HUES48 (cell line): ENCODE measurements at regions not wholly inside any gene's neighbourhood (a gene's known extent, or its start where the extent isn't known, plus 50 kb on each side); places are given as distances from the start of the nearest gene placed in this dataset.
"Not testable (repeated sequence)": the region's sequence is repeated elsewhere in the genome, so short reads cannot be mapped to it uniquely, and the experiment has no call there.

Experiments
- H3K27ac ChIP-seq: one replicate; pipeline ENCODE4 v1.7.0; 2013; ENCODE audit warnings: low read depth, low read length, inconsistent platforms
- H3K27me3 ChIP-seq: 2 replicates; pipeline ENCODE4 v1.6.1; 2013; ENCODE audit warnings: mild to moderate bottlenecking, low read length; ENCODE audit not compliant: control insufficient read depth, insufficient read depth
- H3K36me3 ChIP-seq: 2 replicates; pipeline ENCODE4 v1.6.1; 2013; ENCODE audit warnings: low read length; ENCODE audit not compliant: control insufficient read depth, insufficient read depth
- H3K4me1 ChIP-seq: 2 replicates; pipeline ENCODE4 v1.6.1; 2013; ENCODE audit warnings: mild to moderate bottlenecking, low read length; ENCODE audit not compliant: control insufficient read depth, insufficient read depth
- H3K4me3 ChIP-seq: 2 replicates; pipeline ENCODE4 v1.5.1; 2013; ENCODE audit warnings: mild to moderate bottlenecking, low read depth, low read length
- H3K9ac ChIP-seq: 2 replicates; pipeline ENCODE4 v1.6.1; 2013; ENCODE audit warnings: mild to moderate bottlenecking, low read depth, low read length, moderate library complexity
- H3K9me3 ChIP-seq: 2 replicates; pipeline ENCODE4 v1.6.1; 2013; ENCODE audit warnings: low read length; ENCODE audit not compliant: control insufficient read depth, insufficient read depth

DNA sequence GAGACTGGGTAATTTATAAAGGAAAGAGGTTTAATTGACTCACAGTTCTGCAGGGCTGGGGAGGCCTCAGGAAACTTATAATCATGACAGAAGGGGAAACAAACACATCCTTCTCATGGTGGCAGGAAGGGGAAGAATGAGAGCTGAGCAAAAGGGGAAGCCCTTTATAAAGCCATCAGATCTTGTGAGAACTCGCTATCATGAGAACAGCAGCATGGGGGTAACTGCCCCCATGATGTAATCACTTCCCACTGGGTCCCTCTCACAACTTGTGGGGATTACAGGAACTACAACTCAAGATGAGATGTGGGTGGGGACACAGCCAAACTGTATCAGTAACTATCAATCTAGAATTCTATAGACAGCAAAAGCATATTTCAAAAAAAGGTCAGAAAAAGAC, 64.7 kb upstream of the ACTRT2 start:
- Histone ChIP-seq H3K4me1 (no peaks in the 10 kb centered on the region), H3K27ac (no peak overlapping the region), H3K27me3 (no peaks in the 10 kb centered on the region), H3K4me3 (no peak overlapping the region), H3K9ac (no peak overlapping the region), H3K9me3 (peaks cover 77% of the 10 kb centered on the region), H3K36me3 (no peaks in the 10 kb centered on the region)

GRCh38 chr1:2957329-2957728, 63.9 kb upstream of the ACTRT2 start:
- H3K27ac ChIP-seq = no peak overlapping the region
- no peak overlapping the region for H3K4me3 ChIP-seq
- H3K4me1 ChIP-seq = no peaks in the 10 kb centered on the region
- H3K27me3 ChIP-seq = no peaks in the 10 kb centered on the region
- H3K9ac ChIP-seq = no peak overlapping the region
- no peaks in the 10 kb centered on the region for H3K36me3 ChIP-seq
- peaks cover 78% of the 10 kb centered on the region for H3K9me3 ChIP-seq

GRCh38 chr1:2959881-2960280, 61.4 kb upstream of the ACTRT2 start:
- not testable (repeated sequence) for H3K27me3 ChIP-seq, H3K4me1 ChIP-seq, H3K9ac ChIP-seq, H3K4me3 ChIP-seq, H3K36me3 ChIP-seq, H3K27ac ChIP-seq
- H3K9me3 ChIP-seq = peaks cover 73% of the 10 kb centered on the region

DNA sequence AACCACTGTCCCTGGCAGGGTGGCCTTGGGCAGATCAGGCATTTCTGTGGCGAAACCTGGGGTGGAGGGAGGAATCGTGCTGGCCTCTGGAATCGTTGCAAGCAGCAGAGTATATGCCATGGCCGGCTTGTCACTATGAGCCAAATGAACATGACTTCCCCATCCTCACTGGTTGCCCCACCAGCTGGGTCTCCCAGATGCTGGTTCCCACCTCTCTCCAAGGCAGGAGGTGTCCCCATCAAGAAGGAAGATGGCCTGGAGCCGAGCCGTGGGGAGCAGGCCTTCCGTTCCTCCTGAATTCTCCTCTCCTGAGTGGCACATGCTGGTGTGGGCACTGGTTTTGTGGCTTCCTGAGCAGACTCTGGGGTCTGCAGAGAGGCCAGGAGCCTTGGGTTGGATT, 60.2 kb upstream of the ACTRT2 start:
- Histone ChIP-seq H3K9ac (no peak overlapping the region), H3K27me3 (no peaks in the 10 kb centered on the region), H3K27ac (no peak overlapping the region), H3K4me1 (no peaks in the 10 kb centered on the region), H3K4me3 (no peak overlapping the region), H3K36me3 (no peaks in the 10 kb centered on the region), H3K9me3 (peaks cover 65% of the 10 kb centered on the region)

GRCh38 chr1:2961661-2962060, 59.6 kb upstream of the ACTRT2 start:
- H3K27me3 ChIP-seq = no peaks in the 10 kb centered on the region
- H3K4me1 ChIP-seq = no peaks in the 10 kb centered on the region
- H3K4me3 ChIP-seq = no peak overlapping the region
- H3K36me3 ChIP-seq = no peaks in the 10 kb centered on the region
- peaks cover 65% of the 10 kb centered on the region for H3K9me3 ChIP-seq
- H3K27ac ChIP-seq = no peak overlapping the region
- H3K9ac ChIP-seq = no peak overlapping the region

- Histone ChIP-seq H3K4me3 (no peak overlapping the region), H3K36me3 (no peaks in the 10 kb centered on the region), H3K9me3 (peaks cover 61% of the 10 kb centered on the region), H3K4me1 (no peaks in the 10 kb centered on the region), H3K27ac (no peak overlapping the region), H3K9ac (no peak overlapping the region), H3K27me3 (no peaks in the 10 kb centered on the region)
Measured at GRCh38 chr1:2962061-2962460, 59.2 kb upstream of the ACTRT2 start.

DNA sequence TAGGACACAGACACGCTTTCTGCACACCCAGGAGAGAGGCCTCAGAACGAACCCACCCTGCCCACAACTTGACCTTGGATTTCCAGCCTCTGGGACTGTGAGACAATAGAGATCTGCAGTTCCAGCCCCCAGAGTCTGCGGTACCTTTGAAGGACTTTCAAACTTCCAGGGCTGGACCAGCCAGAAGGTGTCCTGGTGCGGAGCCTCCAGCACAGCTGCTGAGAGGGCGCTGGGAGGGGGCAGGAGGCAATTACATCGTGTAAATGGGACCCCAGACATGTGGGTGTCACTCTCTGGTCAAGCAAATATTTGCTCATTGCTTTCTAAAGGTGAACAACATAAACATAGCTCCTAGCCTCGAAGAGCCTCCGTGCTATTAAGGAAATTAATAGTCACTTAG, 58.7 kb upstream of the ACTRT2 start:
- no peak overlapping the region for H3K9ac ChIP-seq
- H3K4me3 ChIP-seq = no peak overlapping the region
- H3K36me3 ChIP-seq = no peaks in the 10 kb centered on the region
- no peaks in the 10 kb centered on the region for H3K27me3 ChIP-seq
- H3K4me1 ChIP-seq = no peaks in the 10 kb centered on the region
- H3K27ac ChIP-seq = no peak overlapping the region
- H3K9me3 ChIP-seq = peaks cover 56% of the 10 kb centered on the region

DNA sequence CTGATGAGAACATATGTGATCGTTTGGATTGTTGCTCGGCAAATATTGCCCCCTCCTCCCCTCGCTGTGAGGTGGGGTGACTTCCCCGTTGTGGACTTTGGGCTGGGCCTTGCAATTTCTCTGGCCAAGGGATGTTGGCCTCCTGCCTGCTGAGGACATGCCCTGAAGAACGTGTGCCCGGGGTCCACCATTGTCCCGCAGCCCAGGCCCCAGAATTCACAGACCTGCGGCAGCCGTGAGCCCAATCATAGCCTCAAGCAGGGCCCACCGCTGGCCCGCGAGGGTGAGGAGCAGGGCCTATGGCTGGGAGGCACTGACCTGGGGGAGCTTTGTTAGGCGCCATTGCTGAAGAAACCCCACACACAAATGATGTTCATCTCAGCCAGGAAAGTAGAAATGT, 58.3 kb upstream of the ACTRT2 start:
- no peak overlapping the region for H3K9ac ChIP-seq
- no peaks in the 10 kb centered on the region for H3K27me3 ChIP-seq
- H3K27ac ChIP-seq = no peak overlapping the region
- no peak overlapping the region for H3K4me3 ChIP-seq
- no peaks in the 10 kb centered on the region for H3K4me1 ChIP-seq
- no peaks in the 10 kb centered on the region for H3K36me3 ChIP-seq
- H3K9me3 ChIP-seq = peaks cover 53% of the 10 kb centered on the region

- Histone ChIP-seq H3K4me3 (no peak overlapping the region), H3K9ac (no peak overlapping the region), H3K4me1 (no peaks in the 10 kb centered on the region), H3K9me3 (peaks cover 35% of the 10 kb centered on the region), H3K36me3 (no peaks in the 10 kb centered on the region), H3K27ac (no peak overlapping the region), H3K27me3 (no peaks in the 10 kb centered on the region)
Measured at GRCh38 chr1:2965676-2966075, 55.6 kb upstream of the ACTRT2 start.

GRCh38 chr1:2966449-2967328, 54.6 kb upstream of the ACTRT2 start:
- Histone ChIP-seq H3K9ac (no peak overlapping the region), H3K4me3 (no peak overlapping the region), H3K27ac (no peak overlapping the region), H3K4me1 (no peaks in the 10 kb centered on the region), H3K9me3 (peaks cover 26% of the 10 kb centered on the region), H3K27me3 (no peaks in the 10 kb centered on the region), H3K36me3 (no peaks in the 10 kb centered on the region)

DNA sequence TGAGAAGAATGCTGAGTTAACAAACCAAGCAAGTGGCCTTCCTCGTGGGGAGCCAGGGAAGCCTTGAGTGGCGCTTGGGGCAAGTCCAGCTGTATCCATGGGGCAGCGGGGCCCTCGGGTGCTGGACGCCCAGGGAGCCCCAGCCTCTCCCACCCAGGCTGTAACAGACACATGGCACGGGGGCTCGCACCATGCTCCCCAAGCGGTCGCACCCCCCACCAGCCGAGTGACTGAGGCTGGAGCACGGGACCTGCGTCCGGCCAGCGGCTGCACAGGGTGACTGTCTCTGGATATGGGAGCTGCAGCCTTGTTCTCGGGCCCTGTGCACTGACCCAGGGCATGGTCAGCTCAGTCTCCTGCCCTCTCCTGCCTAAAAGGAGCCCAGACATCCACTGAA, 53.9 kb upstream of the ACTRT2 start:
- Histone ChIP-seq H3K9ac (no peak overlapping the region), H3K4me3 (no peak overlapping the region), H3K36me3 (no peaks in the 10 kb centered on the region), H3K27ac (no peak overlapping the region), H3K9me3 (peaks cover 21% of the 10 kb centered on the region), H3K4me1 (no peaks in the 10 kb centered on the region), H3K27me3 (no peaks in the 10 kb centered on the region)
